Stimulated activated CD4-positive, alpha-beta T cell treated with anti-CD3 and anti-CD28 coated beads, Interleukin-4, amount 100 ng/mL, for 48 hours (primary cell): ENCODE measurements at regions not wholly inside any gene's neighbourhood (a gene's known extent, or its start where the extent isn't known, plus 50 kb on each side); places are given as distances from the start of the nearest gene placed in this dataset.

Experiments used
- DNase-seq, 2 donors: peaks; one replicate each; pipeline ENCODE4 v3.0.0-alpha.2; 2020; ENCODE audit warnings: low read depth in 2 of 2

GRCh38 chr3:28646435-28646834 is 297.8 kb upstream of the AZI2 start:
- no peak for DNase-seq

- no peak for DNase-seq
Measured at GRCh38 chr3:28649266-28649665, 300.6 kb upstream of the AZI2 start.

- DNase-seq = no peak
Measured at GRCh38 chr3:28651159-28651558, 302.5 kb upstream of the AZI2 start.

- no peak for DNase-seq
Measured at GRCh38 chr3:28664123-28664522, 315.5 kb upstream of the AZI2 start.

- DNase-seq = peak; percentile 20 to 31
Measured at GRCh38 chr3:28667646-28668621, 319.3 kb upstream of the AZI2 start.

- no peak for DNase-seq
Measured at GRCh38 chr3:28669870-28670269, 321.2 kb upstream of the AZI2 start.

GRCh38 chr3:28672406-28672805 is 323.8 kb upstream of the AZI2 start:
- DNase-seq = no peak

GRCh38 chr3:28673446-28673845 is 324.8 kb upstream of the AZI2 start:
- no peak for DNase-seq

- no peak for DNase-seq
Measured at GRCh38 chr3:28674212-28674611, 325.6 kb upstream of the AZI2 start.

GRCh38 chr3:28677581-28677980 is 329.0 kb upstream of the AZI2 start:
- no peak for DNase-seq

- DNase-seq = no peak
Measured at GRCh38 chr3:28678086-28678485, 329.5 kb upstream of the AZI2 start.

GRCh38 chr3:28680050-28680449 is 331.4 kb upstream of the AZI2 start:
- no peak for DNase-seq

GRCh38 chr3:28682121-28682520 is 333.5 kb upstream of the AZI2 start:
- no peak for DNase-seq

GRCh38 chr3:28690176-28690575 is 341.6 kb upstream of the AZI2 start:
- DNase-seq = no peak

- no peak for DNase-seq
Measured at GRCh38 chr3:28698706-28699105, 350.1 kb upstream of the AZI2 start.

GRCh38 chr3:28699283-28699682 is 350.7 kb upstream of the AZI2 start:
- DNase-seq = no peak

- DNase-seq = no peak
Measured at GRCh38 chr3:28700728-28701127, 352.1 kb upstream of the AZI2 start.

- DNase-seq = no peak
Measured at GRCh38 chr3:28703843-28704242, 355.2 kb upstream of the AZI2 start.

GRCh38 chr3:28711293-28711692 is 362.7 kb upstream of the AZI2 start:
- no peak for DNase-seq

- no peak for DNase-seq
Measured at GRCh38 chr3:28716939-28717338, 368.3 kb upstream of the AZI2 start.

- no peak for DNase-seq
Measured at GRCh38 chr3:28718074-28718849, 369.6 kb upstream of the AZI2 start.

- DNase-seq = peak in 1 of 2 donors; percentile 2
Measured at GRCh38 chr3:28726840-28727239, 378.2 kb upstream of the AZI2 start.

GRCh38 chr3:28727307-28727706 is 378.7 kb upstream of the AZI2 start:
- DNase-seq = no peak
